ENCODE measurements at regions not wholly inside any gene's neighbourhood (a gene's known extent, or its start where the extent isn't known, plus 50 kb on each side); places are given as distances from the start of the nearest gene placed in this dataset.
A peak's percentile ranks its signal among the peaks of the same experiment; 100 is the strongest.

- H3K27ac ChIP-seq: no peak overlapping the region
- DNase-seq (ENCODE audit: low spot score): no peak
- no peaks in the 10 kb centered on the region for H3K9me3 ChIP-seq
- no peaks in the 10 kb centered on the region for H3K4me1 ChIP-seq
- TF ChIP-seq CTCF (IDR thresholded peaks at IDR 0.05): no peak
- H3K4me3 ChIP-seq: no peak overlapping the region
- no peaks in the 10 kb centered on the region for H3K36me3 ChIP-seq
- no peaks in the 10 kb centered on the region for H3K27me3 ChIP-seq
Observed at GRCh38 chr1:99177465-99177864, 86.8 kb upstream of the PLPPR4 start.

- TF ChIP-seq CTCF (IDR thresholded peaks at IDR 0.05): peak; percentile 60 to 86
- DNase-seq (ENCODE audit: low spot score): peak; percentile 84
- H3K27ac ChIP-seq: no peak overlapping the region
Observed at GRCh38 chr1:99180343-99180808, 83.9 kb upstream of the PLPPR4 start.

GRCh38 chr1:99180915-99181314 lies 83.4 kb upstream of the PLPPR4 start:
- no peak for DNase-seq (ENCODE audit: low spot score)
- no peaks in the 10 kb centered on the region for H3K9me3 ChIP-seq
- no peak overlapping the region for H3K27ac ChIP-seq
- no peak for TF ChIP-seq CTCF (IDR thresholded peaks at IDR 0.05)
- no peaks in the 10 kb centered on the region for H3K36me3 ChIP-seq
- H3K4me3 ChIP-seq: no peak overlapping the region
- H3K4me1 ChIP-seq: no peaks in the 10 kb centered on the region
- H3K27me3 ChIP-seq: no peaks in the 10 kb centered on the region

More at GRCh38 chr1:99180343-99180808, 83.9 kb upstream of the PLPPR4 start:
- no peaks in the 10 kb centered on the region for H3K27me3 ChIP-seq
- H3K36me3 ChIP-seq: no peaks in the 10 kb centered on the region
- no peaks in the 10 kb centered on the region for H3K9me3 ChIP-seq
- H3K4me1 ChIP-seq: no peaks in the 10 kb centered on the region
- H3K4me3 ChIP-seq: no peak overlapping the region

GRCh38 chr1:99181892-99182291 lies 82.4 kb upstream of the PLPPR4 start:
- TF ChIP-seq CTCF (IDR thresholded peaks at IDR 0.05): no peak
- DNase-seq (ENCODE audit: low spot score): no peak
- Histone ChIP-seq H3K27ac (no peak overlapping the region), H3K4me1 (no peaks in the 10 kb centered on the region), H3K4me3 (no peak overlapping the region), H3K9me3 (no peaks in the 10 kb centered on the region), H3K36me3 (no peaks in the 10 kb centered on the region), H3K27me3 (no peaks in the 10 kb centered on the region)

GRCh38 chr1:99185196-99185595 lies 79.1 kb upstream of the PLPPR4 start:
- DNase-seq (ENCODE audit: low spot score): no peak
- H3K4me3 ChIP-seq: no peak overlapping the region
- no peak overlapping the region for H3K27ac ChIP-seq
- no peaks in the 10 kb centered on the region for H3K27me3 ChIP-seq
- H3K4me1 ChIP-seq: no peaks in the 10 kb centered on the region
- no peaks in the 10 kb centered on the region for H3K9me3 ChIP-seq
- no peak for TF ChIP-seq CTCF (IDR thresholded peaks at IDR 0.05)
- H3K36me3 ChIP-seq: no peaks in the 10 kb centered on the region

GRCh38 chr1:99193431-99193830 lies 70.9 kb upstream of the PLPPR4 start:
- DNase-seq (ENCODE audit: low spot score): no peak
- Histone ChIP-seq H3K27ac (no peak overlapping the region), H3K4me3 (no peak overlapping the region), H3K9me3 (no peaks in the 10 kb centered on the region), H3K27me3 (no peaks in the 10 kb centered on the region), H3K36me3 (no peaks in the 10 kb centered on the region), H3K4me1 (no peaks in the 10 kb centered on the region)
- no peak for TF ChIP-seq CTCF (IDR thresholded peaks at IDR 0.05)
